Neural crest cell (in vitro differentiated cells): ENCODE measurements at regions not wholly inside any gene's neighbourhood (a gene's known extent, or its start where the extent isn't known, plus 50 kb on each side); places are given as distances from the start of the nearest gene placed in this dataset.

Source experiments
- DNase-seq: peaks from one replicate; pipeline ENCODE4 v3.0.0; 2021; ENCODE audit warnings: low read depth, mixed read lengths, low spot score
- H3K27ac Mint-ChIP-seq: one replicate; pipeline ENCODE4 v1.8.0; 2021; ENCODE audit warnings: mild to moderate bottlenecking, mixed read lengths; ENCODE audit not compliant: unreplicated experiment
- H3K27me3 Mint-ChIP-seq: 2 replicates; pipeline ENCODE4 v1.8.0; 2021; ENCODE audit warnings: low read depth, mild to moderate bottlenecking, mixed read lengths
- H3K36me3 Mint-ChIP-seq: 2 replicates; pipeline ENCODE4 v1.8.0; 2021; ENCODE audit warnings: low read depth, mild to moderate bottlenecking, mixed read lengths
- H3K4me1 Mint-ChIP-seq: 2 replicates; pipeline ENCODE4 v1.8.0; 2021; ENCODE audit warnings: mixed read lengths
- H3K4me3 Mint-ChIP-seq: one replicate; pipeline ENCODE4 v1.8.0; 2021; ENCODE audit warnings: mild to moderate bottlenecking, mixed read lengths
- H3K9me3 Mint-ChIP-seq: 2 replicates; pipeline ENCODE4 v1.8.0; 2021; ENCODE audit warnings: mixed read lengths
- TF ChIP-seq, protein P1 (sequence below): fragments of 200-600 bp; sonication (generic); conservative IDR thresholded peaks from 2 replicates; pipeline ENCODE4 v1.5.0; 2021; ENCODE audit warnings: antibody characterized with exemption, mild to moderate bottlenecking

- Mint-ChIP-seq H3K4me1 (peaks cover 4% of the 10 kb centered on the region), H3K9me3 (no peaks in the 10 kb centered on the region), H3K36me3 (no peaks in the 10 kb centered on the region), H3K27me3 (no peaks in the 10 kb centered on the region), H3K27ac (no peak overlapping the region), H3K4me3 (no peak overlapping the region)
- no peak for DNase-seq
- TF ChIP-seq, protein P1, sequence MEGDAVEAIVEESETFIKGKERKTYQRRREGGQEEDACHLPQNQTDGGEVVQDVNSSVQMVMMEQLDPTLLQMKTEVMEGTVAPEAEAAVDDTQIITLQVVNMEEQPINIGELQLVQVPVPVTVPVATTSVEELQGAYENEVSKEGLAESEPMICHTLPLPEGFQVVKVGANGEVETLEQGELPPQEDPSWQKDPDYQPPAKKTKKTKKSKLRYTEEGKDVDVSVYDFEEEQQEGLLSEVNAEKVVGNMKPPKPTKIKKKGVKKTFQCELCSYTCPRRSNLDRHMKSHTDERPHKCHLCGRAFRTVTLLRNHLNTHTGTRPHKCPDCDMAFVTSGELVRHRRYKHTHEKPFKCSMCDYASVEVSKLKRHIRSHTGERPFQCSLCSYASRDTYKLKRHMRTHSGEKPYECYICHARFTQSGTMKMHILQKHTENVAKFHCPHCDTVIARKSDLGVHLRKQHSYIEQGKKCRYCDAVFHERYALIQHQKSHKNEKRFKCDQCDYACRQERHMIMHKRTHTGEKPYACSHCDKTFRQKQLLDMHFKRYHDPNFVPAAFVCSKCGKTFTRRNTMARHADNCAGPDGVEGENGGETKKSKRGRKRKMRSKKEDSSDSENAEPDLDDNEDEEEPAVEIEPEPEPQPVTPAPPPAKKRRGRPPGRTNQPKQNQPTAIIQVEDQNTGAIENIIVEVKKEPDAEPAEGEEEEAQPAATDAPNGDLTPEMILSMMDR = no peak
Observed at GRCh38 chr18:2089396-2089795, 481.9 kb downstream of the METTL4 start.

DNA sequence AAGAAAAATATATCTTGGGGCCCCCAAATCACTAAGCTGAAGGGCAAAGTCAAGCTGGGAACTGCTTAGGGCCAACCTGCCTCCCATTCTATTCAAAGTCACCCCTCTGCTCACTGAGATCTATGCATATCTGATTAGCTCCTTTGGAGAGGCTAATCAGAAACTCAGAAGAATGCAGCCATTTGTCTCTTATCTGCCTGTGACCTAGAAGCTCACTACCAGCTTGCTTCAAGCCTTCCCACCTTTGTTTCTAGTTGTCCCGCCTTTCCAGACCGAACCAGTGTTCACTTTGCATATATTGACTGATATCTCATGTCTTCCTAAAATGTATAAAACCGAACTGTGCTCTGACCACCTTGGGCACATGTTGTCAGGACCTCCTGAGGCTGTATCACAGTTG is 479.4 kb downstream of the METTL4 start:
- no peaks in the 10 kb centered on the region for H3K36me3 Mint-ChIP-seq

GRCh38 chr18:2096551-2096950 is 474.8 kb downstream of the METTL4 start:
- no peak overlapping the region for H3K4me3 Mint-ChIP-seq
- H3K9me3 Mint-ChIP-seq = peaks cover 9% of the 10 kb centered on the region
- H3K36me3 Mint-ChIP-seq = no peaks in the 10 kb centered on the region
- DNase-seq = no peak
- H3K27me3 Mint-ChIP-seq = no peaks in the 10 kb centered on the region
- H3K4me1 Mint-ChIP-seq = peaks cover 4% of the 10 kb centered on the region
- no peak overlapping the region for H3K27ac Mint-ChIP-seq
- TF ChIP-seq, protein P1 = no peak

More for the DNA sequence above, 479.4 kb downstream of the METTL4 start:
- Mint-ChIP-seq H3K9me3 (peaks cover 3% of the 10 kb centered on the region), H3K27me3 (no peaks in the 10 kb centered on the region), H3K4me1 (peaks cover 4% of the 10 kb centered on the region), H3K27ac (no peak overlapping the region), H3K4me3 (no peak overlapping the region)
- no peak for DNase-seq
- TF ChIP-seq, protein P1 = no peak

DNA sequence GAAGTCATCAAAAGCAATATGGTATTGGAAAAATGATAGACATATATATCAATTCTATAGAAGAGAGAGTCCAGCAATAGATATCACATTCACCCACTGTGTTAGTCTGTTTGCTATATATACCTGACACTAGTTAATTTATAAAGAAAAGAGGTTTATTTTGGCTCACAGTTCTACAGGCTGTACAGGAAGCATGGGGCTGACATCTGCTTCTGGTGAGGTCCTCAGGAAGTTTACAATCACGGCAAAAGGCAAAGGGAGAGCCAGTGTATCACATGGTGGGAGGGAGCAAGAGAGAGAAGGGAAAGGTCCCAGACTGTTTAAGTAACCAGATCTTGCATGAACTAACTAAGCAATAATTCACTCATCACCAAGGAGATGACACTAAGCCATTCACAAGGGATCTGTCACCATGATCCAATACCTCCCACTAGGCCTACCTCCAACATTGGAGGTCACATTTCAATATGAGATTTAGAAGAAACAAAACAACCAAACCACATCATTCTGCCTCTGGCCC is 470.6 kb downstream of the METTL4 start:
- no peaks in the 10 kb centered on the region for H3K36me3 Mint-ChIP-seq

GRCh38 chr18:2102022-2102421 is 469.3 kb downstream of the METTL4 start:
- peaks cover 10% of the 10 kb centered on the region for H3K9me3 Mint-ChIP-seq
- no peak overlapping the region for H3K4me3 Mint-ChIP-seq
- no peak for DNase-seq
- no peak overlapping the region for H3K27ac Mint-ChIP-seq
- H3K27me3 Mint-ChIP-seq = no peaks in the 10 kb centered on the region
- no peaks in the 10 kb centered on the region for H3K4me1 Mint-ChIP-seq
- H3K36me3 Mint-ChIP-seq = no peaks in the 10 kb centered on the region
- TF ChIP-seq, protein P1 = no peak

More for the DNA sequence above, 470.6 kb downstream of the METTL4 start:
- Mint-ChIP-seq H3K4me3 (no peak overlapping the region), H3K27me3 (no peaks in the 10 kb centered on the region), H3K4me1 (no peaks in the 10 kb centered on the region), H3K9me3 (peaks cover 10% of the 10 kb centered on the region), H3K27ac (no peak overlapping the region)
- TF ChIP-seq, protein P1 = no peak
- DNase-seq = no peak
